Gastrocnemius medialis (tissue), 4 donors: ENCODE measurements at regions not wholly inside any gene's neighbourhood (a gene's known extent, or its start where the extent isn't known, plus 50 kb on each side); places are given as distances from the start of the nearest gene placed in this dataset.

Source experiments
- CTCF ChIP-seq, 5 experiments: fragments of 450-650 bp in 3 of 5; fragments of 200-600 bp in 2 of 5; sonication (generic) in 2 of 5; IDR thresholded peaks in 4 of 5; conservative IDR thresholded peaks in 1 of 5; 1 replicate in 4 of 5; 2 replicates in 1 of 5; pipeline ENCODE4 v1.5.1; 2016 to 2019; ENCODE audit warnings: antibody characterized with exemption in 5 of 5, mild to moderate bottlenecking in 3 of 5, moderate library complexity in 3 of 5
- POLR2A ChIP-seq, 2 donors: fragments of 450-650 bp; IDR thresholded peaks; one replicate each; pipeline ENCODE4 v1.6.1; 2017; ENCODE audit warnings: antibody characterized with exemption in 2 of 2, mild to moderate bottlenecking in 2 of 2, moderate library complexity in 2 of 2

- TF ChIP-seq CTCF (IDR thresholded peaks at IDR 0.05 in 4 of 5, conservative IDR thresholded peaks at IDR 0.05 in 1 of 5) = no peak
- no peak for TF ChIP-seq POLR2A (IDR thresholded peaks at IDR 0.05)
Measured at GRCh38 chr1:207241164-207241934, 80.1 kb upstream of the CD55 start.
